ENCODE measurements at regions not wholly inside any gene's neighbourhood (a gene's known extent, or its start where the extent isn't known, plus 50 kb on each side); places are given as distances from the start of the nearest gene placed in this dataset.

DNA sequence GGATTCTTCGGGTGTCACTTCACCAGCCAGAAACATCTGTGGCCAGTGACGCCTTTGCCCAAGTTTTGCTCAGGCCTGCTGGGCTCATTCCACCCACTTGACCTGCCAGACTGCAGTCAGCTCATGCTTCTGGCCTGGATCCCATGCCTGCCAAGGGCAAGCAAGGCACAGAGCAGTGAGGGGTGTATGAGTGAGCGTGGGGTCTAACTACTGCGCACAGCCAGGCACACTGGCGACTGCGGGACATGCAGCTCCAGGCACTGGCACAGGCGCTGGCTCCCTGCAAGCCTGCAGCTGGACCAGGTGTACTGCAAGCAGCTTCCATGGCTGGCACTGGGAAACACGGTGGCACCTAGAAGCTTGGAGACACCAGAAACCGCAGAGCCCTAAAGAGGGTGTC is 80.1 kb downstream of the MTERF1 start:
- Histone ChIP-seq H3K4me3 (no peak overlapping the region), H3K27ac (no peak overlapping the region), H3K27me3 (no peaks in the 10 kb centered on the region), H3K36me3 (no peaks in the 10 kb centered on the region), H3K9me3 (peaks cover 0 to 2% (median 0%) of the 10 kb centered on the region in 12 donors), H3K4me1 (peaks cover 0 to 9% (median 0%) of the 10 kb centered on the region in 12 donors)
- DNase-seq (peak in 4 of 5 donors; percentile 15 to 62 (median 46)), ATAC-seq (peak; percentile 61 to 87 (median 86))
- 70 to 86% (median 82%) methylated on average over 4 to 9 of the region's 9 CpGs for WGBS, 4 donors
- TF ChIP-seq POLR2A (IDR thresholded peaks at IDR 0.05) (no peak), CTCF (IDR thresholded peaks at IDR 0.05) (no peak)
- intact Hi-C loops (cut with DNase I), result no loop called here

- peak in 2 of 4 donors; percentile 9 to 21 for ATAC-seq
- Histone ChIP-seq H3K27me3 (no peaks in the 10 kb centered on the region), H3K9me3 (no peaks in the 10 kb centered on the region), H3K4me1 (peaks cover 0 to 9% (median 0%) of the 10 kb centered on the region in 12 donors), H3K36me3 (no peaks in the 10 kb centered on the region), H3K4me3 (no peak overlapping the region), H3K27ac (no peak overlapping the region)
- no peak for TF ChIP-seq POLR2A (IDR thresholded peaks at IDR 0.05)
- no peak for TF ChIP-seq CTCF (IDR thresholded peaks at IDR 0.05)
- intact Hi-C loops (cut with DNase I), result no loop called here
- DNase-seq, result no peak
- WGBS, 4 donors, result 95 to 100% (median 98%) methylated on average over 4 to 5 of the region's 5 CpGs
Observed at GRCh38 chr7:91801331-91801983, 79.0 kb downstream of the MTERF1 start.

DNA sequence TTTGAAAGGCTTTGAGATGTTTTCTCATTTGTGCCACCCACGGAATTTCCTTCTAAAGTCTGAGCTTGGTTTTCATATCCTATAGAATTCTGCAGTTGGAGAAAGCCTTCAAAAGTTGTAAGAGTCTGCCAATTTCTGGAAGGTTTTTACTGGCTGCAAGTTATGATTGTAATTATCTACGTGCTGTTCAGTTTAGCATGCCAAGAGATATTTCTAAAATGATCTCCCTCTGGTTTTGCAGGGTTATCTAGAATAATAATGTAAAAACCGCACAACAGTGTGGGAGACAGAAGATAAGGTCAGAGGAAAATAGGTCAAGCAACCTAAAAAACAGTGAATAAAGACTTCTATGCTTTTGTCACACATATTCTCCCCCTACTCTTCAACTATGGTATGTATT is 69.3 kb downstream of the MTERF1 start:
- H3K9me3 ChIP-seq, result no peaks in the 10 kb centered on the region
- no peak for ATAC-seq
- H3K36me3 ChIP-seq, result no peaks in the 10 kb centered on the region
- peaks cover 0 to 17% (median 0%) of the 10 kb centered on the region in 12 donors for H3K4me1 ChIP-seq
- 36 to 50% (median 46%) methylated on average over 3 of the region's 3 CpGs for WGBS, 4 donors
- no peak for TF ChIP-seq CTCF (IDR thresholded peaks at IDR 0.05)
- TF ChIP-seq POLR2A (IDR thresholded peaks at IDR 0.05), result no peak
- no peaks in the 10 kb centered on the region for H3K27me3 ChIP-seq
- H3K27ac ChIP-seq, result no peak overlapping the region
- intact Hi-C loops (cut with DNase I), result no loop called here
- no peak overlapping the region for H3K4me3 ChIP-seq
- no peak for DNase-seq

DNA sequence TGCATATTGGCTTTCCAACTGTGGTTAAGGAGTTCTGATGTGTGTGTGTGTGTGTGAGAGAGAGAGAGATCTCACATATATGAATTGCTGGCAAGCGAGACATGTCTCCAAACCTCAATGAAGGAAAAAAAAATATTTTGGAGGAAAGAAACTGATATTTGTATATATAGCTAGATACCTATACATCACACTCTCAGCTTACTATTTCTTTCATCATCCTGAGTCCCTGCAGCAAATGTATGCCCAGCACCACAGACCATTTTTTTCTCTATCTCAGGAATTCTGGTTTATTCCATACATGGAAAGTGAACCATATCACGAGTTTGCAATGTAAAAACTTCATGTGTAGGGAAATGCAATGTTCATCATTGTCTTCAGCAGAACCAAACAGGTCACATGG is 68.9 kb downstream of the MTERF1 start:
- Histone ChIP-seq H3K4me3 (no peak overlapping the region), H3K27me3 (no peaks in the 10 kb centered on the region), H3K4me1 (peaks cover 0 to 17% (median 0%) of the 10 kb centered on the region in 12 donors), H3K9me3 (no peaks in the 10 kb centered on the region), H3K27ac (no peak overlapping the region), H3K36me3 (no peaks in the 10 kb centered on the region)
- no peak for ATAC-seq
- TF ChIP-seq POLR2A (IDR thresholded peaks at IDR 0.05) (no peak), CTCF (IDR thresholded peaks at IDR 0.05) (no peak)
- DNase-seq, result no peak
- WGBS, 4 donors, result 78 to 89% (median 84%) methylated on average over 2 of the region's 2 CpGs
- intact Hi-C loops (cut with DNase I), result no loop called here
